ENCODE measurements at regions not wholly inside any gene's neighbourhood (a gene's known extent, or its start where the extent isn't known, plus 50 kb on each side); places are given as distances from the start of the nearest gene placed in this dataset.

- no peak for DNase-seq
Observed at GRCh38 chr3:31479431-31479830, 53.3 kb upstream of the STT3B start.

GRCh38 chr3:31481697-31482096 lies 51.0 kb upstream of the STT3B start:
- no peak for DNase-seq

GRCh38 chr3:31482493-31483200 lies 50.1 kb upstream of the STT3B start:
- DNase-seq = no peak

Measured in CD4-positive, alpha-beta T cell treated with Interferon gamma for 1 hour (primary cell).